GM21825 (cell line): ENCODE measurements at regions not wholly inside any gene's neighbourhood (a gene's known extent, or its start where the extent isn't known, plus 50 kb on each side); places are given as distances from the start of the nearest gene placed in this dataset.

Source experiments
- ATAC-seq: cut with Tn5 transposase; IDR thresholded peaks from one replicate; pipeline ENCODE4 v1.9.1; 2021; ENCODE audit warnings: mild to moderate bottlenecking, moderate library complexity; ENCODE audit not compliant: unreplicated experiment

GRCh38 chr4:28351102-28351501 lies 1490.5 kb downstream of the STIM2 start:
- ATAC-seq: no peak

- ATAC-seq: no peak
Observed at GRCh38 chr4:28351826-28352225, 1491.2 kb downstream of the STIM2 start.

DNA sequence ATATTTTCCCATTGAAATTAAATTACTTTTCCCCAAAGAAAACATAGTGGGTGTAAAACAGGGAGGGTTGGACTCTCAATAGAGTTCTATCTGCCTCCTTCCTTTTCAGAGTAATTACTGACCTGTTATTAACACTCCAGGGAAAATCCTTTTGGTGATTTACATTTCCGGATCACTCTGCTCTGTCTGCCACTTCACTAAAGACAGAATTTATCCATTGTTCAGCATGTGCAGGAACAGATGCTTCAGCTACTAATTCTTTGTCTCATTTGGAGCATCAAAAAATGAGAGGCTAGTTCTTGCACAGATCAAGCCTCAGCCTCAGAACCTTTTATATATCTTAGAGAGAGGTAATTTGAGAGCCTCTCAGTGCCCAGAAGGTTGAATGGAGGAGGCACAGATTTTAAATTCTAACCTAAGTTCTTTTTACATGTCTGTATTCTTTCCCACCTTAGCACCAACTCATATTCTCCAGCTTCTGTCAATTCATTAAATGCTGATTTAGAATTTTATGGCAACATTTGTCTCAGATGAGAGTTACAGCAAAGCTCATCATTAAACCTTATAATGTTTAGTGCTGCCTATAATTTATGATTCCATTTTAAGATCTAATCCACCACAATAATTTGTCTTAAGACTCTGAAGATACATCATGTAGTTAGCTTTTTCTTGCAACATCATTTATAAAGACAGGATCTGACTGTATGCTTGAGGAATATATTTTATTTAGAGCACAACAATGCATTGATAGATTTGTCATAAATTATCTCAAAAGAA lies 1494.4 kb downstream of the STIM2 start:
- ATAC-seq: no peak

DNA sequence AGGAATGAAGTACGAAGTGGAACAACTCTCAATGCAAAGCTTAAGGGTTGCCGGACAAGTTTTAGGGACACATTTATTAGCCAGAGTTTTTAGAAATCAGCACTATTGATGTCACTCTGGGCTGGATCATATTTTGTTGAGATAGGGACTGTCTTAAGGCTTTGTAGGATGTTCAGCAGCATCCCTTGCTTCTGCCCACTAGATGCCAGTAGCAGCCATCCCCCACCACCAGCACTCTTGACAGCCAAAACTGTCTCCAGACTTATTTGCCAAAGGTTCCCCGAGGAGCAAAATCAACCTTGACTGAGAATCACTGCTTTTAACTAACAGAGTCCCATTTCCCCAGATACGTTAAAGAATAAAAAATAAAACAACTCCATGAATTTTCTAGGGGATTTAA lies 1497.3 kb downstream of the STIM2 start:
- no peak for ATAC-seq

DNA sequence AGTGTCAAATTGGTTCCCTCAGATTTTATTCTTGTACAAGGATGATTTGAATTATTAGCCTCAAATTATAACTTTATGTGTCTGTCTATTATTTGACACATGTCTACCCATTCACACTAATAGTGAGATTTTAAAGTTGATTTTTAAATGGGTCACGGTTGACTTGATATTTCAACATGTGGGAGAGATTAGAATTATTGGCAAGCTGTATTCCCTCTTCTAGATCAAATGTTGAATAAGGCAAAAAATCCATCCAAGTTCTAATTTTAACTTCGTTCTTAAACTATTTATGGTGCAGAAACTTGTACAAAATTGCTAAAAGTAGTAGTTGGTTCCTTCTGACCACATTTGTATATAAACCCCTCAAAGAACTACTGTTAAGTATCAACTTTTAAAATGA lies 1498.0 kb downstream of the STIM2 start:
- ATAC-seq: no peak

GRCh38 chr4:28360681-28361080 lies 1500.0 kb downstream of the STIM2 start:
- ATAC-seq: no peak

DNA sequence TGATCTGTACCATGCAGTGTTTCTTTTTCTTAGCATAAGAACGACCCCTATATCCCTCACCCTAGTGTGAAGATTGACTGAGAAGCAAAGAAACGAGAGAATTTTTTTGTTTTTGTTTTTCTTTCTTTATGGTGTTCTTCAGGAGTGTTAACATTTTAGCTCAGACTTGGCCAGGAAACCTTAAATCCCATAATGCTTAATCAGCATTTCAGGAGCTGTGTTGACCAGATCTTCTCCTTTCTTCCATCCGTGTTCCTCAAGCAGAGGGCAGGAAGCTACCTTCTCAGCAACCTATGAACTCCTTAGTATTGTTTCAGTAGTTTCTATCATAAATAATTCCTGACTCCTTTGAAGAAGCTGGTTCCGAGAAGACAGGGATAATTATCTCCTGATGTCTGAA lies 1501.5 kb downstream of the STIM2 start:
- no peak for ATAC-seq

DNA sequence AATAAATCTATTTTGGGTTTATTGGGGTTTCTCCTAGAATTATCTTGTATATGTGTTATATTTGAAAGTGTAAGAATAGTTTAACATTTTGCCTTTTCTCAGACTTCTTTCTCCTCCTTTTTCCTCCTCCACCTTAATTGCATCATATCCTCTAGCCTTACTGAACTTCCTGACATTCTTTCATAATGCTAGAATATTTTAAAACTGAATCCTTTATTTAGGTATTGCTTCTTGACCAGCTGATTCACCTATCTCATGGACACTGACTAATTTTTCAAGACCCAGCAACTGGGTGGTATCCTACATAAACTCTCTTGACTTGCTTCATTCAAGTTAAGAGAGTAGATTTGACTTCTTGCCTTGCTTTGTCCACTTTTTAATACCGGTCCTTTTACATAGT lies 1508.9 kb downstream of the STIM2 start:
- ATAC-seq: no peak

DNA sequence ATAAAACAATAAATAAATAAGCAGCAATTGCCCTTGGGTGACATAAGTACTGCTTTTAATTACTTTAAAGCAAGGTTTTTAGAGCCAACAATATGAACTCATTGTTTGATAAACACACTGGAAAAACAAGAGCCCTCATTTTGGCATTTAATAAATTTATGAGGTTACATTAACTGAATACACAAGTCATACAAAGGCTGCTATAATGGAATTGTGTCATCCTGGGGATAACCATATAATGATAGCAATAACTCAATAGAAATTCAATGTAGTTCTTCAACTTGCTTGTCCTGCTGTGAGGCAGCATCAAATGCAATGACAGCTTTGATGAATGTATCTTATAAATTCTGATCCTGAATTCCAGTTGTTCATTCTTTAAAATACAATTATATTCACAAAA lies 1512.5 kb downstream of the STIM2 start:
- no peak for ATAC-seq

DNA sequence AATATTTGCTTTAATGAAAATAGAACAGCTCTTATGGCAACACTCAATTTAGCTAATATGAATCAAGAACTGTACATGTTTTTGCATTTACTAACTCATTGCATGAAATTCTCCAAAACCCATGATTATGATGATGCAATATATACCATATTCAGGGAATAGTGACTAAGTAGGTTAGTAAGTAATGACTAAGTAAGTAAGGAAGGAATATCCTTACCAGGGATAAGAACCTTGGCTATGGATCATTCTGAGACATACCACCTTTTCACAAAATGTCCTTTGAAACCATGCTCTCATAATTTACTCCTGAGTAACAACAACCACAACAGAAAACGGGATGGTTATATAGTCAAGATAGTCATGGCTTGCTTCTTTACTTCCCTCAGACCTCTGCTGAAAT lies 1513.0 kb downstream of the STIM2 start:
- ATAC-seq: no peak

DNA sequence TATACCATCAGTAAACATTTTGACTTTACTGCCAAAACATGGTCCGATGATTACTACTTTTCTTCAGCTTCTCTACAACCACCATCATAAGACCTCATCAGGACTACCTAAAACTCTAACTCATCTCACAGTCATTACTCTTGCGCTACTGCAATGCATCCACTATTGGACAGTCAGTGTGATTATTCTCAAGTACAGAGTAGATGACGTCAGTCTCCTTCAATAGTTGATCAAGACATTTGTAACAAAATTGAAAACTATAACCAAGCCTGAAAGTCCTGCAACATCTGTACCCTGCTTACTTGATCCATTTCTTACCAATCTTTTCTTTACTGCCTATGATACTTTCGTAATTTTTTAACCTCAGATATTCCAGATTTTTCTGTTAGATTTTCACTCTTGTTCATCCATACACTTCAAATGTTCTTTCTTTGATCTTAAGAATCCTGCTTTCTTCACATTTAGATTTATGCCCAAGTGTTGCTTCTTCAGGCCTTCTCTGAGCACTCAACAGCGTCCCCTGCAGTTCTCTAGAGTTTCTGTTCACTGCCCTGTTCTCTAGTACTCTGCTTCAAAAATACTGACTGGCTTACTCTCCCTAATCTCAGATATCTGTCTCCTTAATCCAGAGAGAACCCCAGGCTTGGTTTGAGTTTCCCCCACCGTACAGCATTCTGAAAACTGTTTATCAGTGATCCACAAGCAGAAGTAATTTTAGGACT lies 1517.6 kb downstream of the STIM2 start:
- ATAC-seq: no peak

DNA sequence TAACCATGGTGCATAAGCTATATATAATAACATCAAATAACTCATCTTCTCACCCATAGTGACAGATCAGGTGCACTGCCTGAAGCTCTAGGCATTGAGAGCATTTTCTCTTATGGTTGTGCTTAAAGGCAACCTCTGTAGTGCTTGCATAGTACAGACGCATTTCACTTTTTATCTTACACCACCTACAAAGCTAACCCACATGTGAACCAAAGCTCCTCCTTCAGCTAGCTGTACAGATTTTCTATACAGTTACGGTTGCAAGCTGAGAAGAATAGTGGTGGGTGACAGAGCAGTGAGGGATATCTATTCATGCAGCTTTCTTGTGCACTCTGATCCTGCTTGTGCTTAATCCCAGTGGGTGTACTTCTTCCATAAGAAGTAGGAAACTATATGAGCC lies 1525.2 kb downstream of the STIM2 start:
- no peak for ATAC-seq

GRCh38 chr4:28386776-28387175 lies 1526.1 kb downstream of the STIM2 start:
- no peak for ATAC-seq

GRCh38 chr4:28388471-28388870 lies 1527.8 kb downstream of the STIM2 start:
- ATAC-seq: no peak

DNA sequence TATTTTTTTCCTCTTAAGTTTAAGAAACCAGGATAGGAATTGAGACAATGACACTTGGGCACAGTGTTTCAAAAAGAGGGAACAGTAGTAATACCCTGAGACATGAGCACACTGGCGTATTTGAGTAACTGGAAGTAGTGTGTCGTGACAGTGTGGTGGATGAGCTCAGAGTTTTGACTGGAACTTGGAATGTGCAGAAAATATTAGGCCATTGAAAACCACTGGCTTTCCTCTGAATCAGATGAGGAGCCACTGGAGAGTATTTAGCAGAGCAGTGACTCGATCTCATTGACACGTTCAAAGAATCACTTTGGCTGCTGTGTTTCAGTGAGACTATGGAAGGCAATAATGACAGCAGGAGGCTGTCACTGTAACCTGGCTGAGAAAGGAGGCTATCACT lies 1531.2 kb downstream of the STIM2 start:
- no peak for ATAC-seq

- no peak for ATAC-seq
Observed at GRCh38 chr4:28402751-28403150, 1542.1 kb downstream of the STIM2 start.

- ATAC-seq: no peak
Observed at GRCh38 chr4:28421221-28421620, 1560.6 kb downstream of the STIM2 start.

DNA sequence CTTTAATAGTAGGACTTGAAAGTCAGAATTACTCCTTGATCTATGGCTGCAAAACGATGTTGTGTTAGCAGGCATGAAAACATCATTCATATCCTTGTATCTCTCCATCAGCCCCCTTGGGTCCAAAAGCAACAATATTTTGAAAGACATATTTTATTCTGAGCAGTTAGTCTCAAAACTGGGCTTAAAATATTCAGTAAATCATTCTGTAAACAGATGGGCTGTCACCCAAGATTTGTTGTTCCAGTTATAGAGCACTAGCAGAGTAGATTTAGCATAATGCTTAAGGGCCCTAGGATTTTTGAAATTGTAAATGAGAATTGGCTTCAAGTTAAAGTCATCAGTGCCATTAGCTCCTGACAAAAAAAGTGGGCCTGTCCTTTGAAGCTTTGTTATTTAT lies 1565.6 kb downstream of the STIM2 start:
- no peak for ATAC-seq

DNA sequence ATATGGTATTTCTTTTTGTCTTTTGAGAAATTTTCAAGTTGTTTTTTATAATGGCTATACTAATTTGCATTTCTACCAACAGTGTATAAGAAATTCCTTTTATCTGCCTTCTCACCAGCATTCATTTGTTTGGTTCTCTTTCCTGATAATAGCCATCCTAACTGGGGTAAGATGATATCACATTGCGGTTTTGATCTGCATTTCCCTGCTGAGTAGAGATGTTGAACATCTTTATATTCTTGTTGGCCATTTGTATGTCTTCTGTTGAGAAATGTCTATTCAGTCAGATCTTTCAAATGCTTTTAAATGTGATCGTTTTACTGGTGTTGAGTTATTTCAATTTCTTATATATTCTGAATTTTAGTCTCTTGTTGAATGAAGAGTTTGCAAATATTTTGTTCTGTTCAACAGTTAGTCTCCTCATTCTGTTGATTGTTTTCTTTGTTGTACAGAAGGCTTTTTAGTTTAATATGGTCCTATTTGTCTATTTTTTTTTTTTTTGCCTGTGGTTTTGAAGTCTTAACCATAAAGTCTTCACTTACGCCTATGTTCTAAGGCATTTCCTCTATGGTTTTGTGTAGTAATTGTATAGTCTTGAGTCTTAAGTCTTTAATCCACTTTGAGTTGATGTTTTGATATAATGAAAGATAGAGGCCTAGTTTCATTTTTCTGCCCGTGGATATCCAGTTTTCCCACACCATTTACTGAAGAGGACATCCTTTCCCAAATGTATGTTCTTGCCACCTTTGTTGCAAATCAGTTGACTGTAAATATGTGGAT lies 1566.9 kb downstream of the STIM2 start:
- no peak for ATAC-seq

DNA sequence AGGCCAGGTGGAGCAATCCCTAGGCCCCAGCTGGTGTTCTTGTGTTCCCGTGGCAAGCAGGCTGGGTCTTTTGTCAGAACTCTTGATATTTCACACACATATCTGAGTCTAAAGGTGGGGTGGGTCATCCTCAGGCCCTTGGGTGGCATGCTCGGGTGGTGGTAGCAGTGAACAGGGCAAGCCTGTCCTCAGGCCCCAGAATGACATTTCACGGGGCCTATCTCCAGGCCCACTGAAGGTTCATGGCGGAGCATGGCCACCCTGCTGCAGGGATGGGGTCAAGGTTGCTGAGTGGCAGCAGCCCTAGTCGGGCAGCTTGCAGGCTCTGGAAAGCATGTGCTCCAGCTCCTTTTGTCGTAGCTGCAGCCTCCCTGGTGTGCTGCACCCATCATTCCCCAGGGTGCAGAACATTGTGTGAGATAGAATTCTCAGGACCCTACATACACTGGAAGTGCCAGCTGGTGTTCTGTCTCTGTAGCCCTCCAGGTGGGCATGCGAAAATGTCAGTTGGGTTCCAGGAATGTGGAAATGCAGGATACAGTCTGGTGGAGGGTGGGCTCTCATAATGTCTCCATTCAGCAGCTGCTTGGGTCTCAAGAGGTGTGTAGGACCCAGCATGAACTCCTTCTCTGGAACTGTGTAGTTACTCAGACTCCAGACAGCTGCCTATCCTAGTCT lies 1571.8 kb downstream of the STIM2 start:
- no peak for ATAC-seq

DNA sequence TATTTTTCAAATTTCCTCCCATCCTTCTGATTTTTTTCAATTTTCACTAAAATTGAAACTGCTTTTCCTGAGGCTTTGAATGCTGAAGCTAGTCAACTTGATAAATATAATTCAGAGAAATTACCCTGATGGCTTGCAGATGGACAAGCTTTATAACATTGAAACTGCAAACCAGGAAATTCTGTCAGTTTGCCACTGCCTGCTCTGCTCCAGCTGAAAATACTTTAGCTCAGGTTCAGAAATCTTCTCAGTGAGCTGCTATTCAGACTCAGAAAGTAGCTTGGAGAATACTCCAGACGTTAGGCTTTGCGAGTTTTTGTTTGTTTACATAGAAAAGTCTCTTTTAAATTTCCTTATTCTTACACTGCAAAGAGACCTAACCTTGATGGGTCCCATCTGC lies 1574.7 kb downstream of the STIM2 start:
- ATAC-seq: no peak
